HCEC 1CT (cell line): ENCODE measurements at regions not wholly inside any gene's neighbourhood (a gene's known extent, or its start where the extent isn't known, plus 50 kb on each side); places are given as distances from the start of the nearest gene placed in this dataset.

Source experiments
- DNase-seq: peaks from one replicate; pipeline ENCODE4 v3.0.0-alpha.2; 2017

DNA sequence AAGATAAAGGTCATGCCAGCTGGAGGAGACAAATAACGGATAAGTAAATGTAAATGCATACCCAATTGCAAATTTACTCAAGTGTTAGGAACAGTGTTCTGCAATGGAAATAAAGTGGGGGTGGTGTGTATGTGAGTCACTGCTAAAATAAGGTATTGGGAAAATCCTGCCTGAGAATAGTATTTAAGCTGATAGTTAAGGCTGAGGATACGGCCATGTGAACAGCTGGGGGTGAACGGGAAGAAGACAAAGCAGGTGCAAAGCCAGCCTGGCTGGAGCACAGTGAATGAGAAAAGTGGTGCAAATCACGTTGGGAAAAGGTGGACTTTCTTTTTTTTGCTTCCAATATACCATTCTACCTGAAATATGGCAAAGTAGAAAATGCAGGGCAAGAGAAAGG, 242.4 kb upstream of the SLC10A2 start:
- DNase-seq: no peak

DNA sequence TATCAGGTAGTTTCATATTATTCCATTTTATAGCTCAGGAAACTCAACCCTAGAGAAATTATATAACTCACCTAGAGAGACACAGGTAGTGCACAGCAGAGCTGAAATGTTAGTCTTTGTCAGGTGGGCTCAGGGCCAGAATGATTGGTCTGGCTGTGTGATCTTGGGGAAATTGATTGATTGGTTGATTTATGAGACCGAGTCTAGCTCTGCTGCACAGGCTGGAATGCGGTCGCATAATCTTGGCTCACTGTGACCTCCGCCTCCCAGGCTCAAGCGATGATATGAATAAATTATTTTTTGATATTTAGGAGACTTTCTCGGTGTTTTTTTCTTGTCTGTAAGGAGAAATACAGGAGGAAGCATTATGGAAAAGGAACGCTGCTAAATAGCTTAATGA, 239.9 kb upstream of the SLC10A2 start:
- no peak for DNase-seq

DNA sequence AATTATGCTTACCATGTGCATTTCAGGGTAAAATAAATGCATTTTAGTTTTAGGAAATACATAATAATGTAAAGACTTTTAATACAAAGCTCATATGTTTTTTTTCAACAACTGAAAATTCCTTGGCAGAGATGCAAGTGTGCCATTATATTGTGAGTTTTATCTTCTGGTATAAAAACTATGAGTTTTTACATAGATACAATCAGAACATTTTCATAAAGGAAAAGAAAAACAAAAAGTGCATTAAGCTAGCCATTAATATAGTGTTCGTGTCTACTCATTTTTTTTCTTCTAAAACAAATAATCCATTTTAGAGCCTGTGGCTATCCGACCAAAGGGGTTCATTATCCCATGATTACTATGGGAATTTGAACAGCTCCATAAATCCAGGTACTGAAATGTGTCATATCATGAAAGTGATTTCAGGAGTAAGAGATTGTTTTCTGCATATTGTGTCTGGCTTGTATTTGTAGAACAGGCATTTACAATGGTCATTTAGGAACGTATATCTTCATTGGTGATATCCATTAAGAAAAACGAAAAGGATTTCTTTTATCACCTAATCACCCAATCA, 236.9 kb upstream of the SLC10A2 start:
- DNase-seq: no peak

DNA sequence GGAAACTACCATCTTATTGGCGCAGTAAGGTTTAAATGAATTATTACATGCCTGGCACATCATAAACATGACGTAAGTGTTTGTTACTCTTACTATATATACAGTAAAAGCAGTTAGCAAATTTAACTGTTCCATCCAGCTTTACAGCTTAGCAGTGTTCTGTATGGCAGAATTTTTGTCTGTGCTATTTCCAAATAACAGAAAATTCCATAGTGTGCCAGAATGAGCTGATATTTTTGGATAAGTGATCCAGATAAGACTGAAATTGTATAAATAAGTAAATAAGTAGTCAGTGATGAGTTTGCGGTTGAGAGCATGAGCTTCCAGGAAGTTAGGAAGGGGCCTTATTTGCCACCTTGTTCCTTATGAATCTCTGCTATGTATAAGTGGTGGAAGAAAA, 236.5 kb upstream of the SLC10A2 start:
- no peak for DNase-seq

DNA sequence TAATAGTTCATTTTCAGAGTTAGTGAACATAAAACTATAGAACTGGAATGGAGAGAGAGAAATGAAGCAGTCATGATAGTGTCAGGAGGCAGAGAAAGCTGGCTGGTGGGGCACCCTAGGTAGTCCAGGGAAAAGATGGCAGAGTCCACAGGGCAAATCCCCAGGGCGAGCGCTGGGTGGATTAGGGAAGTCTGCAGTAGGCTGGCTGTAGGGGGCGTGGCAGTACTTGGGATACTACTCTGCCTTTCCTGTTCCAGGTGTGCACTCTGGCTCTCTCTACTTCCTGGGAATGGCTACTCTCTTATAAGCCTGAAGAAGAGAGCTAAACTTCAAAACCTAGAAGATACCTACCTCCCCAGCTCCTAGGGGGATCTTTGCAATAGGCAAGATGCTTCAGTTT, 232.9 kb upstream of the SLC10A2 start:
- no peak for DNase-seq

DNA sequence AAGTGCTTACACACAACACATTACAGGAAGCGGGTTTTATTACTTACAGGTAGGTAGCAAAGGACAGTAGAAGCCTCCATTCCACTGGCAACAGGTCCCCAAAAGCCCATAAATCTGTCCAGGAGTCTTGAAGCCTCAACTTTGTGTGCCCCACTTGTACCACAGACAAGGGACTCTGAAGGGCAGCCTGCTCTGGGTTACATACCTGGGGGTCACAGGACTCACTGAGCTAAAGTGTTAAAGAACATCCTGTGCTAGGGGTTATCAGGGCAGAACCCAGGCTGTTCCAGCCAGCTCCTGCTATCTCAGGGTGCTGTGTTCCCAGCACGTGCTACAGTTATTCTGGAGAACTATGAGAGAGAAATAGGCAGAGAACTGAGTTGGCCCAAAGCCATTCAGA, 230.9 kb upstream of the SLC10A2 start:
- no peak for DNase-seq

DNA sequence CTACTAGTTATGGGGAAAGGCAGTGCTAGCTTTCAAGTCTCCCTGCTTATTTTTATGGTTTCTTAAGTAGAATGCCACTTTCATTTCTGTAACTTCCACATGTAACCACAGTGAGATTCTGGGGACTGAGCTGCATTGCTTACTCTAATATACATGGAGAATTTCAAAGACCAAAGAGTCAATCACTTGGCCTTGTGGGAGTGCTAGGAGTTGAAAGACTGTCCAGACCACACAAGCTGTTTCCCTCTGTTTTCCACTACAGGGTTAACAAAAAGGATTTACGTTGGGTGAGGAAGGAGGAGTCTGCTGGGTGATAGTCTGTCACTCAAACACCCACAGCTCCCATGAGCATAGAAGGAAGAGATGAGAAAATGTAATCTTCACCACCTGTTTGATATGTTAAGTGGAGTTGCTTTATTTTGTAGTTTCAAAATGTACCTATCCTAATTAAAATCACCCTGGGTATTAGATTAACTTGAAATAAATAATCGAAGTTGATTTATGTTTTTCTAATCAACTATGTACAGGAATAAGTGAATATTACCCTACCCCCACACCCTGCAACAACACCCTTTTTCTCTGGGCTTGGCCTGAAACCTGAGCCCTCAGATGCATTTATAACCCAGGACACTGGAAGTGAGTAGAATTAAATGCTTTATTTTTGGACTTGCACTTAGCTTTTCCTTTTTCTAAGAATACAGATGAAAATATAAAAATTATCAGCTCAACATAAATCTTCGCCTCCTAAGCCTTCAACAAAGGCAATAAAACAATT, 225.8 kb upstream of the SLC10A2 start:
- no peak for DNase-seq

DNA sequence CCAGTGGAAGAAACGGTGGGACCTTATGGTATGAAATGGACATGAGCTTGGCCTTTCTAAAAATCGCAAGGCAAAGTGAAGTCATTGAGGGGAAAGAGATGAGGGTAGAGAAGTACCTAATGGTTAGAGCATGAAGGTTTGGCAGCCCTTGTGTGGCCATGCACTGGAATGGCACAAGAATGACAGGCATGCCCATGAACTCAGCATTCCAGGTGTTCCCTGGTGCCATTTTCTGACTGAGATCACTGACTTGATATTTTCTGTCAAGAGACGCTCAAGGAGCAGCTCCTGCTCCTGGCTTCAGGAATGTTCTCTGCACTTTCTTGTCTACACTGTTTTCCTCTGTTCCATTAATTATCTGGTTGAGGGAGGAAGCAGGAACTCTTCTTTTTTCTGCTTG, 225.0 kb upstream of the SLC10A2 start:
- no peak for DNase-seq

DNA sequence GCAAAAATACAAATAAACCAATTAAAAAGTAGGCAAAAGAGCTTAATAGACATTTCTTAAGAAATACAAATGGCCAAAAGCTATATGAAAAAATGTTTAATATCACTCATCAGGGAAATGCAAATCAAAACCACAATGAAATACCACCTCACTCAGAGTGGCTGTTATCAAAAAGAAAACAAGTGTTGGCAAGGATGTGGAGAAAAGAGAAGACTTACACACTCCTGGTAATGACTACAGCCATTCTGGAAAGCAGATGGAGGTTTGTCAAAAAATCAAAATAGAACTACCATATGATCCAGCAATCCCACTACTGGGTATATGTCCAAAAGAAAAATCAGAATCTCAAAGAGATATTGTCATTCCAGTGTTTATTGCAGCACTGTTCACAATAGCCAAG, 223.5 kb upstream of the SLC10A2 start:
- DNase-seq: no peak

DNA sequence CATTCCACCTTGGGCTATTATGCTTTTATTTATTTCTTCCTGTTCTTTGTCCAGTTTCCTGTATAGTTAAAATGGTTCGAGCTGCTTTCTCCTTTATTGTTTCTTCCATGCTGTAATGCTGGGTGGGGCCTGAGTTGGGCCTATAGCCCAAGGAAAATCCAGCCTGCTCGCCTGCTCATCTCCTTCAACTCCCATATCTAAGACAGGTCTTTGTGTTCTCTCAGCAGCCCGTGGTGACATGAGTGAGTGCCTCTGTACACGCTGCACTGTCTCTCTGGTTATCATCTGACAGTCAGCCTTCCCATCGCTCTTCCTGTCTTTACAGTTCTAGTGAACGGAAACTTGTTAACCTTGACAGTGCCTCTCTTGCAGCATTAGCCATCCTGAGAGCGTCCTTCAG, 221.9 kb upstream of the SLC10A2 start:
- no peak for DNase-seq

DNA sequence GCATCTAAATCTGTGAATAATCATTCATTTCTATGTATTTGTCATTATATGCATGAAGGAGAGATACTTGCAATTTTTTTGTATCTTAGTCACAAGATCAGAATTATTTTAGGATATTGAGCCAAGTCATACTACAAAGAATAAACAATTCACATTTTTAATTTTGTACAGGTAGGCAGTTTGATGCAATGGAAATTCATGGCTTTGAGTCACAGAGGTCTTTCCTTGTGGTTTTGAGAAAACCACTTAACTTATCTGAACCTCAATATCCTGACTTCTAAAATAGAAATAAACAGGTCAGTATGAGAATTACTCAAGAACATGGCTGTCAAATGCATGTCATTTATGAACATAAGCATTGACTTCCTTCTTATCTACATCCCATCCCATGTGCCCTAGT, 221.4 kb upstream of the SLC10A2 start:
- DNase-seq: no peak

DNA sequence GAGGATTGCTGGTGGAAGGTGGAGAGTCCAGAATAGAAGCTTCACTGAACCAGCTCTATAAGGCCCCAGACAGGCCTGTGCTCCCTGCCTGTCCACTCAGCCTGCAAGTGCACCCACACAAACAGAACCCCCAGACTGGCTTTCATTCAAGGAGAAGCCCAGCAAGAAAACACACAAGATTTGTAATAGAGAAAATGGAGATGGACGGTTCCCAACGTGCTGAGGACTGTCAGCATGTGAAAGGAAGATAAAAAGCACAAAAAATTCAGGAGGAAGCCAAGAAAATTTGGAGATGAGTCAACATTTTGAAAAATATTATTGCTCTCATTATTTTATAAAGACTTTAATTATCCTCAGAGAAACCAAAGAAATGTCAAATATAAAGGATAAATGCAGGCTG, 218.2 kb upstream of the SLC10A2 start:
- no peak for DNase-seq

DNA sequence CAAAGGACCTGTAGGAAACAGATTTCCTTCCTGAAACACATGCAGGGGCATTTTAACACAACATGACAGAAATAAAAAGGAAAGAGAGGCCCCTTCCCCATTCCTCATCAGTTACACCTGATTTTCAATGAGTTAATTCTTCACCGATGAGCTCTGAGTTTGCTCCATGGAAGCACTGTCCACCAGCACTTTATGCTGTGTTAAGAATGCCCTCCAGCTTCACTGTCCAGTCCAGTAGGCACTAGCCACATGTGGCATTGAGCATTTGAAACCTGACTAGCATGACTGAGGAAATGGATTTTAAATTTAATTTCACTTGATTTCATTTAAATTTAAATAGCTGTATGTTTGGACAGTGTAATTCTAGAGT, 217.2 kb upstream of the SLC10A2 start:
- DNase-seq: no peak

DNA sequence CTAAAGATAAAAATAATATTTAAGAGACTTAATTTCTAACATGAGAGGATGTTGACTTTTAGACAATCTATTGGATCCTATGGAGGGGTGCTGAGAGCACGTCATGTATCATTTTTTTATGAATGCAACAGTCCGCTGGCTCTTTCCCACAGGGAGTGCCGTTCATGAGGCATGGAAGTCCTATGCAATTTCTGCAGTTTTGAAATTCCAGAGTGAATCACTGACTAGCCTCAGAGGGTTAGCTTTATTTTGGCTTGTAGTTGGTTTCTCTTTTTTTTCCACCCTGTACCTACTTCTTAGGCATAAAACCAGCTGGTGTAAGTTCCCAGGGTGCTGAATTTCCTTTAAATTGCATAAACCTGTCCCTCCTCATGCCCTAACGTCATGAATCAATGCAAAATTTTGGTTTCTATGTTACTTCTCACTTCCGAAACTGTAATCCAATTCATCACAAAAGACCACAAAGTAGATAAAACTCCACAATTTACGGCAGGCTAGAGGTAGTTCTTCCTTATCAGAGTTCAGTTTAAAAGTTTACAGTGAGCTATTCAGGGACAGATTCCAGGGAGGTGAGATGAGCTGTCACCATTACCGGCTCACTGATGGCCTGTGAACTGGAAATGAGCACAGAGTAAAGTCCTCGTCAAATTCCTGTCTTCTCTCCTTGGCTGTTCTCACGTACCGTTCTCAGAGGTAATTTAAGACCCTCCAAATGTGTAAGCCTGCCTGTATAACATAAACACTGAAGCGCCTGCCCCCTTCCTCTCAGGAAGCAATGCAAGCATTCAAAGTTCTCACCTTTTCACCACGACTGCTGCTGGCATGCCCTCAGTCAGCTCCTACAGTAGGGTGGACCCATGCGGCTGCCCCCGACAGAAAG, 216.6 kb upstream of the SLC10A2 start:
- DNase-seq: no peak

DNA sequence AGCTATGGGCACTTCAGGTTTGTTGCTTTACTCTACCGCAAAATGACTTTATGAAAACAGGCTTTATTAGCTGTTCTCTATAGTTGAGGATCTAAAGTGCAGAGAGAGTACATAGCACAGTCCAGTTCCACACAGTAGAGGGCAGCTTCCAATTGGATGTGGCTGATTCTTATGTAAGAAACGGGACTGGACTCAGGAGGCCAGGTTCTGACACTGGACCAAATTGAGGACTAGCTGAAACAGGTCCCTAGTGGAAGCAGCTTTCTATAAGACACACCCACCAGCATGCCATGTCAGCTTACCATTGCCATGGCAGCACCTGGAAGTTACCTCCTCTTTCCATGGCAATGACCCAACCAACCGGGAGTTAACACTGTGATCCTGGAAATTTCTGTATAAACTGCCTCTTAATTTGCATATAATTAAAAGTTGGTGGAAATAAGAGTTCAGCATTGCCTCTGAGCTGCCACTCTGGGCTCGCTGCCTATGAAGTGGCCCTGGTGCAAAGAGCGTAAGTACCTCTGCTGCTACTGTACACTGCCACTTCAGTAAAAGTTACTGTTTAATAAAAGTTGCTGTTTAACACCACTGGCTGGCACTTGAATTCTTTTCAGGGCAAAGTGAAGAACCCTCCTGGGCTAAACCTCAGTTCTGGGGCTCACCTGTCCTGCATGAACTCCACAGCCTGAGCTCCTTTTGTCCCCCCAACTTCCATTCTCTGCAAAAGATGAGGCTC, 211.9 kb upstream of the SLC10A2 start:
- DNase-seq: no peak

DNA sequence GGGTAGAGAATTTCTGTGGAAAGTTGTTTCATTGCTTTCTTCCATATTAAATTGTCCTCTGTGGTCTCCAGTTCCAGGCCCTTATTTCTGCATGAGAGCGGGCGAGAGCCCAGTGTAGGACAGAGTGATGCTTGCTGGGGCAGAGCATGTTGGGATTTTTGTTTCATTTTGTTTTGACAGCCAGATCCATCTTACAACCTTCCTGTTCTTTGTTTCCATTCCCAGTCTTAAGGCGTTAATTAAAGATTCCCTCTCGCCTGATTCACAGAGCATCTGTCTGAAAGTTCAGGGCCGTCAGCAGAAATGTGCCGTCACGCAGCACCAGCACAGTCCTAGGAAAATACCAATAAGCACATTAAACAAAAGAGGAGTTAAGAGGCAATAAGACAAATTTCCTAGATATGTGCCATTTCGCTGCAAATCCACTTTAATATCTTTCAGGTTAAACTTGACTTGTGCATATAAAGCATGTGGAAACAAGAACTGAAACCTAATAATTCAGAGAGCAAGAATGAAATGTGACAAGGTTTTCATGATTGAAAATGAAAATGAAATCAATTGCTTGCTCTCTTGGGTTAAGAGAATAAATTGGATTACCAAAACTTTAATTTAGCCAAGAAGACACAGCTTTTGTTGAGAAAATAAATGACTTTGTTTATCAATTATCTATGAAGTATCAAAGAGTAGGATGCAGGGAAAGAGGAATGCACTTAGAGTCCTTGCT, 210.7 kb upstream of the SLC10A2 start:
- no peak for DNase-seq

DNA sequence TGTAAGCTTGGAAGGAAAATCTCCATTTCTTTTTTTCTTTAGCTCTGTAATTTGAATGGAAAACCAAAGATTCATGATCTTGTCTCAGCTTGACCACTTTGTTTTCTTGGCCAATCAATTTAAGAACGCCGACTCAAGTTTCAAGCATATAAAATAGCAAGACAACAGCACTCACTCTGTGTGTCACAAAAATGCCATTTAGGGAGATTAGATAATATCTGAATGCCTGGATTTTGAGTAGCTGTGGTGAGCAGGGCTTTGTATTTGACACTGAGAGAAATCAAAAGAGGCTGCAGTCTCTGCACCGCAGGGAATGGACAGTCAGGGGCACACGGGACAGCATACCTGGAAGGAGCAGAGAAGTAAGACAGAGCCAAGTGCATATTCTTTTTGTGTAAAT, 209.5 kb upstream of the SLC10A2 start:
- no peak for DNase-seq

DNA sequence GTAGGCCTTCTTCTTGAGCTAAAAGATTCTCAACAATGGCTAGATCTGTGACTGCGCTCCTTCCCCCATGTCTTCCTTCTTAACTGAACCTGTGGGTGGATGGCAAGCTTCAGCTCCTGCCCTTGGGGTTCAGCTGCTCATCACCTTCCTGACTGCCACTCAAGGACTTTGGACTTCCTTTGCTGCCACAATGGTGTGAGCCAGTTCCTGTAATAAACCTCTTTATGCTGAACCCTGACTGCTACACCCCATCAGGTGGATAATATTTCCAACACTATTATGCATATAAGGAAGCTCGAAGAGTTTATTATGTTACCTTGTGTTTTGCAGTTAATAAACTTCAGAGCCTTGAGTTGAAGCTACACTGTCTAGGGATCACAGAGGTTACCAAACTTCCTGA, 208.9 kb upstream of the SLC10A2 start:
- no peak for DNase-seq

DNA sequence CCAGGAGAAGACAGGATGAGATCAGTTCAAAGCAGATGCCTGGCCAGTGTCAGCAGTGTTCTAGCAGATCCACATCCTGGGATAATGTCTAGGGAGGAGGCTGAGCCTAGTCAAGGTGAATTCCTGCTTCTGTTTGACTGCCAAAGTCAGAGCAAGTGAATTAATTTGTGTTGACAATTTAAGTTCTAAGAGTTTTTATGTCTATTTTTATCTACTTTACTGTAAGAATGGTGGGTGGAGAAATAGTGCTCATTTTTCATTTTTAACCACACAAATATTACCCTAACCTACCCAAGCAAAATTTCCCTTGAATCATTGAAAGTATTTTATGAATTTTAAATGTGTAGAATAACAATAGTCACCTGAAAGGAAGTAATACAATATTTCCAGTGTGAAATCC, 207.6 kb upstream of the SLC10A2 start:
- no peak for DNase-seq

DNA sequence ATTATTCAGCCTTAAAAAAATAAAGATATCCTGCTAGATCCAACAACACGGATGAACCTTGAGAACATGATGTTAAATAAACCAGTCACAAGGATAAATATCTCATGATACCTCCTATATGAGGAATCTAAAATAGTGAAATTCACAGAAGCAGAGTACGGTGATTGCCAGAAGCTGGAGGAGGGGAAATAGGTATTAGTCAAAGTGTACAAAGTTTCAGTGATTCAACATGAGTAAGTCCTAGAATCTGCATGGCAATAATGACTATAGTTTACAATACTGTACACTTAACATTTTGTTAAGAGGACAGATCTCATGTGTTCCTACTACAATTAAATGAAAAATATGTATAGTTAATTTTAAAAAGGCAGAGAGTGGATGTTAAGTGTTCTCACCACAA, 206.6 kb upstream of the SLC10A2 start:
- DNase-seq: no peak

DNA sequence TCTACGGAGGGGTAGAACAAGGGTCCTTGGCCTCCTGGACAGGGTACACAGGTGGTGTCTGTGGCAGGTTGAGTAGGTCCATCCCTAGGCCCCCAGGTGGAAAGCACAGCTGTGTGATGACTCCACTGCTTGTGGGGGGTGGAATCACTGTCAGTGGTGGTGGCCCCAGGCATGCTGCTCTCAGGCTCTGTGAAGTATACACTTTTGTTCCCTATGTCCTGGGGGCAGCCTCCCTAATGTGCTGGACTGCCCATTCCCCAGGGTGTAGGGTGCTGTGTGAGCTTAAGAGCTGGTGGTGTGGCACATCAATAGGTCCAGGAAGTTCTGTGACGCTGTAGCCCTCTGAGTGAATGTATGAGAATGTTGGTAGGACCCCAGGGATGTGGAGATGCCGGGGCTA, 197.2 kb upstream of the SLC10A2 start:
- DNase-seq: no peak

DNA sequence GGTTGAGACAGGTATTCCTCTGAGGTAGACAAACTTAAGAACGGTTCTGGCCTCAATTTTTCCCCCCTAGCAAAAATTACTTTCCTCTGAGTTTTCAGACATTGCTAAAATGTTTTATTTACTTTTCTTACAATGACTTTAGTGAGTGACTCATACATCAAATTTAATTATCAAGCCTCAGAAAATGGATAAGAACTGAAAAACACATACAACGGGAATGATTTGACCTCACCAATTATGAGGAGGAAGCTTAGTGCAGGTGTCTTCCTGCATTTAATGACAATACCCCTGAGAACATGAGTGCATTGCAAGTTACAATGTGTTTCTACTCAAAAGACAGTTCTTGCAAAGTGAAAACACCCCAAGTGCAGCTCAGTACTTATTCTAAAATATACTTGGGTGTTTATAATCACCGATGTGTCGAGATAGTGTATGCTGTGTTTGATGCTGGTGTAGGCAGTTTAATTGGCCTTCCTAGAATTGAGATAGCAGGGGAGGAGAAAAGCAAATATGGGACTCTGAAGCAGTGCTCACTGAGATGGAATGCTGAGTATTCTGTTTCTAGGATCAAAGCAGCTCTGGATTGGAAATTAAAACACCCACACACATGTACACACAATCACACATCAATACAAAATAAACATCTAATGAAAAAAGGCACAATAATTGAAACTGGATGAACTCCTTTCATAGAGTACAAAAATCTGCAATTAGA, 189.5 kb upstream of the SLC10A2 start:
- no peak for DNase-seq
